Fibroblast of lung (primary cell): ENCODE measurements at regions not wholly inside any gene's neighbourhood (a gene's known extent, or its start where the extent isn't known, plus 50 kb on each side); places are given as distances from the start of the nearest gene placed in this dataset.

Experiments
- CTCF ChIP-seq, 2 donors: IDR thresholded peaks in 1 of 2; conservative IDR thresholded peaks in 1 of 2; 1 replicate in 1 of 2; 2 replicates in 1 of 2; pipeline ENCODE4 v1.5.1; 2011 to 2012; ENCODE audit warnings: low read length in 2 of 2, control low read depth in 1 of 2, inconsistent platforms in 1 of 2, low read depth in 1 of 2, mild to moderate bottlenecking in 1 of 2
- EZH2 ChIP-seq: IDR thresholded peaks from 2 replicates; pipeline ENCODE4 v1.5.1; 2012; ENCODE audit warnings: low read length, control low read depth, mild to moderate bottlenecking; ENCODE audit errors: missing control alignments

DNA sequence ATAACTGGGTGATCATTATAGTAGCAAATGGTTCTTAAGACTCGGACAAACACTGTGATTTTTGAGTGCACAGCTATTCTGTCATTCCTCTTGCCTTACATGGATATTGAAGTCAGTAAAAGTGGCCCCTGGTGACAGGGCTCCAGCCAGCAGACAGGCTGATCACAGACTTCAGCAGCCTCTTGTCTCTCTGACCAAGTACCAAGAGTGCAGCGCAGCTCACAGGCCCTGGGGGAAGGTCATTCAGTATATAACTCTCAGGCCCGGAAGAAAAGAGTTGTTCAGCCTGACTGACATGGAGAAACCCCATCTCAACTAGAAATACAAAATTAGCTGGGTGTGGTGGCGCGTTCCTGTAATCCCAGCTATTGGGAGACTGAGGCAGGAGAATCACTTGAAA is 202.6 kb downstream of the HRH4 start:
- TF ChIP-seq CTCF (conservative IDR thresholded peaks at IDR 0.05 in 1 of 2, IDR thresholded peaks at IDR 0.05 in 1 of 2; ENCODE audit: low read depth in 1 of 2, low read length in 2 of 2): no peak
- TF ChIP-seq EZH2: no peak
